ENCODE measurements at regions not wholly inside any gene's neighbourhood (a gene's known extent, or its start where the extent isn't known, plus 50 kb on each side); places are given as distances from the start of the nearest gene placed in this dataset.

- DNase-seq: no peak
These were observed 193.1 kb downstream of the ICE1 start for GRCh38 chr5:5615569-5615968.

DNA sequence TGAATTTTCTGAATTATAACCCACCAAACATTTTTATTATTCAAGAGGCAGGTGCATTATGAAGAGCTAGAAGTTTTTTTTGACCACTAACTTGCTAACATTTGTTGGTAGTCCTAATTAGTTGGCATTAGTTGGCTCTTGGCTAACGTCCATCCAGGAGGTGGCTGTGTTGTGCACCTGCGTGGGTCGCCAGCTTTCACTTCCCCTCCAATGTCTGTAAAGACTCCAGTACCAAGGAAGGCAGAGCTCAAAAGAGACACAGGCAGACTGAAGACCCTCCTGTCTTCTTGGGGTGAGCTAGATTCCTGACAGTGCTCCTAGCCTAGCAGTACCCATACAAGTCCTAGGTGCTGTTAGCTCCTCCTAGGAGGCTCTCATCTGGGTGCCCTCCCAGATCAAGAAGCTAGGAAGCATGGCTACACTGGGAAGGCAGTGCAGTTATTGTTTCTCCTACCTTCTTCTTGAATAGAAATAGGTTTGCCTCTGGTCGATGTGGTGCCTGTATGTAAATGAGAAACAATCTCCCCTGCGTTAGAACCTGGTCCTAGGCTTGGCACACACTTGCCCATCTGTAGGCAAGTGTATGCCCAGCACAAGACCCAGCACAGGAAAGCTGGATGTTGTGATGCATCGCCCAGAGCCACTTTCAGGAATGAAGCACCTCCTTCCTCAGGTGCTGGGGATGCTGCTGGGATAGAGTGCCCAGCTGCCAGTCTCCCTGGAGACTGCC, 190.9 kb downstream of the ICE1 start:
- no peak for DNase-seq

DNA sequence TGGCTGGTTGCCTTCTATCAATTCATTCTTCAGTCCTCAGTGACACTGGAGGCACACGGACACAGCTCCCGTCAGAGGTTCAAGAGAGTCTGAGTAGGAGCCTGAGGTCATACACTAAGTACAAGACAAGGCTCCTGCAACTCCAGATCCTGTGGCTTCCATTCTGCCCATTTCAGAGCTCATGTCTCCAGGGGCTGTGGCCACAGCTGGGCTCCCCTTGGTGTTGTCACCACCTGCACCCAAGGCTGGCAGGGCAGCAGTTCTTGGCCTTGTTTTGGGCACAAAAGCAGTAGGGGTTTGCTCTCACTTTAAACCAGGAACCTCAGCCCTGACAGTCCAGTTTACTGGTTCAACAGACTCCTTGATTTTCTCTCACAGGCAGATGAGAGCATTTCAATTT, 189.6 kb downstream of the ICE1 start:
- DNase-seq: no peak

DNA sequence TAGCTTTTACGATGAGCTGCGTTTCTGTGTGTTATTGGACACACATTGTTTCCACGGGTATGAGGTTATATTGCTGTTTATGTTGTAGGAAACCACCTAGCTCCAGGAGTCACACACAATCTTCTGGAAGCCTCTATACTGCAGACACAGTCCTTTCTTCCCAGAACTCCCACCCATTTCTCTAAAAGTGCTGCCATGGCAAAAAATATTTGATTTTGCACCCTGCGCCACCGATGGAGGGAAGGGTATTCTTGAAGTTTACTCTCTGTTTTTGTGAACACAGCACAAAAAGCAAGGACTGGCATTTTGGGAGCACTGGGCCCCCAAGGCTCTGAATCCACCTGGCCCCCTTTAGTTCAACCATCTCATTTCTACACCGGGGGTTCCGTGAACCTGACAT, 187.5 kb downstream of the ICE1 start:
- DNase-seq: no peak

DNA sequence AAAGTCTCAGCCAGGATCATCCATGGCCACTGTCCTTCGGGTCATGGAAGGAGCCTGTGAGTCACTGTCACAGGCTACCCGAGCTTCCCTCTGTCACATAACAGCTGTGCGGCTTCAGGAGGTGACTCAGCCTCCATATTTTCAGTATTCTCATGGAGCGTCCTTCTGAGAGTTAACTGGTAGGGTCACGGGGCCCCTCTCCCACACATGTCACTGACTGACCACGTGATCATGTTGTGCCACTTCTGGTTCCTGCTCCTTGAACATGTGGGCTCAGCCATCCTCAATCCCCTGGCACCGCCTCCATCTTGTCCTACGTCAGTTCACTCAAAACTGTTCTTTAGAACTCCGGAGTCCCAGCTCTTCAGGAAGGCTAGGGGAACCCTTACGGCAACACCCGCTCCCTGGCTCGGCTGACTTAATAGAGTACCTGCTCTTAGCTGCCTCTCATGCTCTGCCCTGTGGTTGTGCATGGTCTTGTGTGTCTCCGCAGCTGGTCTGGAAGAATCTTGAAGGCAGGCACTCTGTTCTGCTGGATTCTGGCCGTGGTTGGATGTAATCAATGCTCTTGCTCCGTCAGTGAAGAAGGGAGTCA, 182.8 kb downstream of the ICE1 start:
- no peak for DNase-seq

DNA sequence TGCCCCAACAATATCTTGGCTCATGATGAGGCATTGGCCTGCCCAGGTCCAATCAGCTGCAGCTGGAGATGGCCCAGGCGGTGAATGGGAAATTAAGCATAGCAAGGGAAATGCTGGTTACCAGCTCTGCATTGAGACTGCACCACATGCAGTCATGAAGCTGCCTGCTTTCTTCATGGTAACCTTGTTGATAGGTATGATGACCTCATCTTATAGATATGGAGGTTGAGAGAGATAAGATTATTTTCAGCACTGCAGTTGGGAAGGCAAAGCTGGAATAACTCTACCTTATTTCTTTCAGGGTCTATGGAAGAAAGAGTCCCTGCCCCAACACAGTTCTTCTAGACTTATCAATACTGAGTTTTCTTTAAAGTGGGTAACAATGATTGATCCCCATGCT, 180.1 kb downstream of the ICE1 start:
- no peak for DNase-seq

DNA sequence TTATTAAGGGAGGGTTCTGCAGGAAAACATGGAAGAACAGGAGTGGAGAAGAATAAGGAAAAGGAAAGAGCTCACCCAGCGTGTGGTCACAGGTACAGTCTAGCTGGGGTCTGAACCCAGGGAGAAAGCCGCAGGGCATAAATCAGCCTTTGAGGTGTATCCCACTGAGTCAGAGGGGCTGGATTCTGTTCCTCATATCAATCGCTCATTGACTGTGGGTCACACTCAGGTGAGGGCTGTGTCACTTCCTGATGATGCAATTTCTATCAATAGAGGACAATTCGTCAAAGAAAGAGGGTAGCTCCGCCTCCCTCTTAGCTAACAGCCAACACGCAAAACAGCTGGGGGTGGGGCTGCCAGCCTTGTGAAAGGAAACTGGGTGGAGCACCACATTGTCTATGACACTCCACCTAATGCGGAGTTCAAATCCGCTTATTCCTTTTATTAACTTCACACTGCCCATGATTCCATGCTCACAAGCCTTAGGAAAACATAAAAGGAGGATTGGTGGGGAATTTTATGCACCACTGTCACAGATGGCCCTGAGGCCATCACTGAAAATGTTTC, 176.2 kb downstream of the ICE1 start:
- no peak for DNase-seq

GRCh38 chr5:5593391-5593790, 170.9 kb downstream of the ICE1 start:
- no peak for DNase-seq

GRCh38 chr5:5592541-5592940, 170.1 kb downstream of the ICE1 start:
- DNase-seq: no peak

GRCh38 chr5:5591567-5591966, 169.1 kb downstream of the ICE1 start:
- no peak for DNase-seq

GRCh38 chr5:5589857-5590256, 167.4 kb downstream of the ICE1 start:
- DNase-seq: no peak

GRCh38 chr5:5588887-5589826, 166.7 kb downstream of the ICE1 start:
- DNase-seq: no peak

- DNase-seq: no peak
These were observed 165.9 kb downstream of the ICE1 start for GRCh38 chr5:5588386-5588785.

- DNase-seq: no peak
These were observed 165.0 kb downstream of the ICE1 start for GRCh38 chr5:5587474-5587873.

- no peak for DNase-seq
These were observed 164.2 kb downstream of the ICE1 start for GRCh38 chr5:5586721-5587120.

DNA sequence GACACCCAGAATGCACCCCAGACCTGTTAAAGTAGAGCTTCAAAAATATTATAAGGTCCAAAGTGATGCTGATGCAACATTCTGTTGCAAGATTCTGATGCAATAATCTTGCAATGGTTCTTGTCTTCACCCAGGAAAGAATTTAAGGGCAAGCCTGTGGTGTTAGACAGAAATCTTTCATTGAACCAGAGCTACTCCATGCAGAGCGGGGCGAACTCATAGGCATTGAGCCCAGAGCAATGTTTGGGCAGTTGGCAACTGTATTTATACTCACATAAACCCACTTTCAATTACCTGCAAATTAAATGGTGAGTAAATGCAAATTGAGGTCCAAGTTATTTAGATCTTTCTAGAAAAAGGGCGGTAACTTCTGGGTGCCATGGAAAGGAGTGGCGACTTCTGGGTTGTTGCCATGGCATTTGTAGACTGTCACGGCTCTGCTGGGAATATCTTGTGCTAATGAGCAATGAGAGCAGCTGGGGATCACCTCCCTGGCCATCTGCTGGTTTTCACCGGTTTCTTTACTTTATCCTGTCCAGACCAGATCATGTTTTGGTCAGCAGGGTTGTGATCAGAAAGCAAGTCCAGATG, 163.4 kb downstream of the ICE1 start:
- no peak for DNase-seq

DNA sequence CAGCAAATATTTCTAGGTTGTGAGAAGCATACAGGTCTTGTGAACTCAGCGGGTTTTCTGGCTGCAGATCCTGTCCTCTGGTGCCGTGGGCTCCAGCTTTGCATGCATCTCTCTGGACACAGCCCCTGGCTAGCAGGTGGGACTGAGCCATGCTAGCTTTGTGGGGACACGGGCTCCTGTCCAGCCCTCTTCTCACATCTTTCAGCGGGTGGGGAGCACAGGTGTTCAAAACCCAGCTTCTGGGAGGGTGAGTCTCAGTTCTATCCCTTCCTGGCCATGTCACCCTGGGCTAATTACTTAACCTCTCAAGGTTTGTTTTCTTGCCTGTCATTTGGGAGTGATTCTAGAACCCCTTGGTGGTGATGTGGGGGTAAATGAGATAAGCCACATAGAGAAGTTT, 162.3 kb downstream of the ICE1 start:
- no peak for DNase-seq

GRCh38 chr5:5584236-5584745, 161.8 kb downstream of the ICE1 start:
- no peak for DNase-seq

DNA sequence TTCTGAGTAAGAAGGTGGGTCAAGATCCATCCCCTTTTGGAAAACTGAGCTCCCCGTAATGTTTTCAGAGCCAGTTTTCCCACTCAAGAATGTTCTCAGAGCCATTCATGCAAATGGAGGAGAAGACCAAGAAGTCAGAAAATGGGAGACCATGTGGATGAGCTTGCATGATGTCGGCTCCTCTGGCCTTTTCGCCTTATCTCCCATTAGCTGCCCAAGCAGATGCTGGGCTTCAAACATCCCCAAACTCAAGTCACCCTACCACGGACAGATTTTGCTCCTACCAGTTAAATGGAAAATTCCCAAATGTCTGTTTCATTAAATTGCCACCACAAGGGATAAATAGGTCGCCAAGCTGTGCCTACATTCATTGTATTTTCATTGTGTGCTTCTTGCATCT, 161.4 kb downstream of the ICE1 start:
- no peak for DNase-seq

GRCh38 chr5:5583023-5583765, 160.7 kb downstream of the ICE1 start:
- no peak for DNase-seq

DNA sequence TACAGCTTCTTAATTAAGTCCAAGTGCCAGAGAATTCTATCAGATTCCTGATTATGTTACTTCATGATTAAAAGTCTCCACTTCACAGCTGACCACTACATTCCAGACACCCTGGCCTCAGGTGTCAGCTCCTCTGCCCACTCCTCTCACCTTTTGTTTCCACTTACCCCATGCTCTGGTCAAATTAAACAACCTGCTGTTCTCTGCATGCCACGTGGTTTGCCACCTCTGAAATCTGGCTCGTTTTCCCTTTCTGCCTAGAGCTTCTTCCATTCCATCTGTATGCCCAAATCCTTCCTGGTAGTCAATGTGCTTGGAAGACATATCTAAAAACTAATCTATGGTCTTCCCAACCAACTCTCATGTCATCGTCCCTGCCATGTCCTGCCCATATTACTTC, 158.6 kb downstream of the ICE1 start:
- DNase-seq: no peak

GRCh38 chr5:5576744-5577143, 154.3 kb downstream of the ICE1 start:
- no peak for DNase-seq

Measured in CD4-positive, alpha-beta T cell treated with Interleukin-12 subunit alpha and Interleukin-12 subunit beta, for 1 hour (primary cell).